ENCODE measurements at regions not wholly inside any gene's neighbourhood (a gene's known extent, or its start where the extent isn't known, plus 50 kb on each side); places are given as distances from the start of the nearest gene placed in this dataset.
"Not testable (repeated sequence)": the region's sequence is repeated elsewhere in the genome, so short reads cannot be mapped to it uniquely, and the experiment has no call there.

- Histone ChIP-seq H3K27me3 (no peaks in the 10 kb centered on the region), H3K36me3 (no peaks in the 10 kb centered on the region), H3K4me3 (no peak overlapping the region), H3K4me1 (peaks cover 0 to 7% (median 0%) of the 10 kb centered on the region in 4 donors), H3K9me3 (no peaks in the 10 kb centered on the region), H3K27ac (replicated peaks in 1 of 4) (no peak overlapping the region)
- 56% methylated on average over 2 of the region's 2 CpGs for WGBS
- DNase-seq (ENCODE audit: extremely low spot score): no peak
- intact Hi-C loops (cut with DNase I): no loop called here
- TF ChIP-seq POLR2A (IDR thresholded peaks at IDR 0.05; ENCODE audit: low read depth) (no peak), EP300 (IDR thresholded peaks at IDR 0.05) (no peak), POLR2AphosphoS5 (IDR thresholded peaks at IDR 0.05) (no peak)
- TF ChIP-seq, protein P1, sequence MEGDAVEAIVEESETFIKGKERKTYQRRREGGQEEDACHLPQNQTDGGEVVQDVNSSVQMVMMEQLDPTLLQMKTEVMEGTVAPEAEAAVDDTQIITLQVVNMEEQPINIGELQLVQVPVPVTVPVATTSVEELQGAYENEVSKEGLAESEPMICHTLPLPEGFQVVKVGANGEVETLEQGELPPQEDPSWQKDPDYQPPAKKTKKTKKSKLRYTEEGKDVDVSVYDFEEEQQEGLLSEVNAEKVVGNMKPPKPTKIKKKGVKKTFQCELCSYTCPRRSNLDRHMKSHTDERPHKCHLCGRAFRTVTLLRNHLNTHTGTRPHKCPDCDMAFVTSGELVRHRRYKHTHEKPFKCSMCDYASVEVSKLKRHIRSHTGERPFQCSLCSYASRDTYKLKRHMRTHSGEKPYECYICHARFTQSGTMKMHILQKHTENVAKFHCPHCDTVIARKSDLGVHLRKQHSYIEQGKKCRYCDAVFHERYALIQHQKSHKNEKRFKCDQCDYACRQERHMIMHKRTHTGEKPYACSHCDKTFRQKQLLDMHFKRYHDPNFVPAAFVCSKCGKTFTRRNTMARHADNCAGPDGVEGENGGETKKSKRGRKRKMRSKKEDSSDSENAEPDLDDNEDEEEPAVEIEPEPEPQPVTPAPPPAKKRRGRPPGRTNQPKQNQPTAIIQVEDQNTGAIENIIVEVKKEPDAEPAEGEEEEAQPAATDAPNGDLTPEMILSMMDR (IDR thresholded peaks at IDR 0.05): no peak
Measured at GRCh38 chr1:56092684-56093570, 486.4 kb downstream of the PLPP3 start.

GRCh38 chr1:56089826-56090225 lies 489.5 kb downstream of the PLPP3 start:
- 100% methylated on average over 7 of the region's 17 CpGs for WGBS
- not testable (repeated sequence) for H3K27me3 ChIP-seq

GRCh38 chr1:56084246-56084645 lies 495.1 kb downstream of the PLPP3 start:
- Histone ChIP-seq H3K27ac (replicated peaks in 1 of 4) (no peak overlapping the region), H3K36me3 (no peaks in the 10 kb centered on the region), H3K9me3 (no peaks in the 10 kb centered on the region), H3K4me3 (no peak overlapping the region), H3K4me1 (peaks cover 0 to 7% (median 0%) of the 10 kb centered on the region in 4 donors), H3K27me3 (no peaks in the 10 kb centered on the region)
- no peak for DNase-seq (ENCODE audit: extremely low spot score)
- TF ChIP-seq EP300 (IDR thresholded peaks at IDR 0.05) (no peak), POLR2A (IDR thresholded peaks at IDR 0.05; ENCODE audit: low read depth) (no peak), POLR2AphosphoS5 (IDR thresholded peaks at IDR 0.05) (no peak)
- TF ChIP-seq, protein P1 (IDR thresholded peaks at IDR 0.05): no peak
- intact Hi-C loops (cut with DNase I): no loop called here
- 87% methylated on average over 1 of the region's 1 CpG for WGBS

More at GRCh38 chr1:56089826-56090225, 489.5 kb downstream of the PLPP3 start:
- H3K27ac ChIP-seq (replicated peaks in 1 of 4); H3K4me1 ChIP-seq; DNase-seq (ENCODE audit: extremely low spot score); intact Hi-C loops (cut with DNase I); H3K4me3 ChIP-seq; H3K36me3 ChIP-seq; H3K9me3 ChIP-seq: not testable (repeated sequence)

DNA sequence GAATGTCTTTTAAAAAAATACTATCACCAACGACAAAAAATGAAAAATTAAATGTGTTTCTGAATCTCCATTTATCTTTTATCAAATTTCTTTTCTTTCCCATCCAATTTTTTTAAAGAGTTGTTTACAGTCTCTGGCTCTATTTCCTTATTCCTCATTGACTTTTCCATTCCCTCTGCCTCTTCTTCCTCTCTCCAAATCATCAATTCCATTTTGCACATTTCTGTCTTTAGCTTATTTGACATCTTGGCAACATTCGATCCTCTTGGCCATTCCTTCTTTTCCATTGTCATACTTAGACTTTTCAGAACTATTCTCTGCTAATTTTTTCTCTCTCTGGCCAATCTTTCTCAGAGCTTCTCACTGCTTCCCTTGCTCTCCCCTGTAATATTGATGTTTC lies 497.6 kb downstream of the PLPP3 start:
- Histone ChIP-seq H3K4me3 (no peak overlapping the region), H3K27ac (replicated peaks in 1 of 4) (no peak overlapping the region), H3K27me3 (no peaks in the 10 kb centered on the region), H3K9me3 (no peaks in the 10 kb centered on the region), H3K4me1 (peaks cover 0 to 7% (median 0%) of the 10 kb centered on the region in 4 donors), H3K36me3 (no peaks in the 10 kb centered on the region)
- DNase-seq (ENCODE audit: extremely low spot score): no peak
- WGBS: 45% methylated on average over 2 of the region's 2 CpGs
- no peak for TF ChIP-seq POLR2AphosphoS5 (IDR thresholded peaks at IDR 0.05)
- TF ChIP-seq, protein P1 (IDR thresholded peaks at IDR 0.05): no peak
- no peak for TF ChIP-seq EP300 (IDR thresholded peaks at IDR 0.05)
- TF ChIP-seq POLR2A (IDR thresholded peaks at IDR 0.05; ENCODE audit: low read depth): no peak
- intact Hi-C loops (cut with DNase I): no loop called here

DNA sequence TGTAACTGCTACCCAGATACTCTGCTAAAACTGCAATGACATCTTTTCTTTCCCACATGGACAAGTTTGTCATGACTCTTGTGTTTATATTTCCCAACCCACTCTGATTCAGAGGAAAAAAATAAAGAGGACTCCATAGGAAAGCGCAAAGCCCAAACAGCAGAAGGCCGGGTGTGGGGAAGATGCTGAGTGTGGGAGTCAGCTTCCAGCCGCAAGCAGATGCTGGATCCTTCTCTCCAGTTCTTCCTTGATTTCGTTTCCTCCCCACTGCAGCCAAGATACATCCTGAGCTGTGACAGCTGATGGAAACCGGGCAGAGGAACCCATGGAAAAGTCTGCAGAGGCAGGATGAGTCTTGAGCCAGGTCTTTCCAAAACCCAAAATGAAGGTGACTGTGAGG lies 498.2 kb downstream of the PLPP3 start:
- H3K27me3 ChIP-seq: no peaks in the 10 kb centered on the region
- no peaks in the 10 kb centered on the region for H3K9me3 ChIP-seq
- peak overlapping the region; percentile 24 to 41 (median 34) for H3K27ac ChIP-seq (replicated peaks in 1 of 4)
- TF ChIP-seq EP300 (IDR thresholded peaks at IDR 0.05) (no peak), POLR2AphosphoS5 (IDR thresholded peaks at IDR 0.05) (peak; percentile 47 to 55)
- TF ChIP-seq, protein P1 (IDR thresholded peaks at IDR 0.05): no peak
- no peaks in the 10 kb centered on the region for H3K36me3 ChIP-seq
- no peak overlapping the region for H3K4me3 ChIP-seq
- intact Hi-C loops (cut with DNase I): no loop called here
- no peak for DNase-seq (ENCODE audit: extremely low spot score)
- peaks cover 0 to 7% (median 0%) of the 10 kb centered on the region in 4 donors for H3K4me1 ChIP-seq
- 57% methylated on average over 5 of the region's 5 CpGs for WGBS
